Activated CD4-positive, CD25-positive, alpha-beta regulatory T cell treated with anti-CD3 and anti-CD28 coated beads, Interleukin-2, amount 50 U/mL, for 72 hours (primary cell): ENCODE measurements at regions not wholly inside any gene's neighbourhood (a gene's known extent, or its start where the extent isn't known, plus 50 kb on each side); places are given as distances from the start of the nearest gene placed in this dataset.

Experiments
- DNase-seq: peaks from one replicate; pipeline ENCODE4 v3.0.0; 2021

- DNase-seq = no peak
These were observed 292.2 kb upstream of the NPVF start for GRCh38 chr7:25520516-25520915.

DNA sequence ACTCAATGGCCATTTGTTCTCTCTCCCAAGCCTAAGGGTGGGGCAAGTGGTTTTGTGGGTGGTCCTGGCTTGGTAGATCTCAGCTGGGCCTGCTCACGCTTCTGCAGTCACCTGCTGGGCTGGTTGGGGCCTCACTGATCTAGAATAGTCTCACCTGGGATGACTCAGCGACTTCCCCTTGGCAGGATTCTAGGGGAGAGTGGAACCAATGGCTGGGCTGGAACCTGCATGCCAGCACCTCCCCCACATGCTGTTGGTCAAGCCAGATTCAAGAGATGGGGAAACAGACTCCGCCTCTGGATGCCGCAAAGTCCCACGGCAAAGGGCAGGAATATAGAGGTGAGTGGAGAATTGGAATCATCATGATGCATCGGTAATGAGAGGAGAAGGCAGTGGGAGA, 292.9 kb upstream of the NPVF start:
- no peak for DNase-seq

DNA sequence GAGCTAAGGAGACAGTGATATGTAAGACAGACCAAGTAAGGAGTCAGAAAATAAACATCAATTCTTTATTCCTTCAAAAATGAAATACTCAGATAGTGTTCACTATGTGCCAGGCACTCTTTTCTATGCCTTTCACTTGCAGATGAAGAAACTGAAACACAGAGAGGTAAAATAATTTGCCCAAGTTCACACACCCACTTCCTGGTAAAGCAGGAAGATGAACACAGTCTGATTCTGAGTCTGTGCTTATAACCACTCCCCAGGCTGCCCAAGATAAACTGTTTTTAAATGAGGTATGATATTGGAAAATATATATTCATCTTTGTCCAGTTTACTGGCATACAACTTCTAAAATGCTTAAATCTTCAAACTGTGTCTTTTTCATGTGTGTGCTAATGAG, 294.4 kb upstream of the NPVF start:
- DNase-seq = no peak

- no peak for DNase-seq
These were observed 299.4 kb upstream of the NPVF start for GRCh38 chr7:25527665-25528170.

GRCh38 chr7:25529320-25529719, 301.0 kb upstream of the NPVF start:
- DNase-seq = no peak

- DNase-seq = no peak
These were observed 308.6 kb upstream of the NPVF start for GRCh38 chr7:25536851-25537250.

DNA sequence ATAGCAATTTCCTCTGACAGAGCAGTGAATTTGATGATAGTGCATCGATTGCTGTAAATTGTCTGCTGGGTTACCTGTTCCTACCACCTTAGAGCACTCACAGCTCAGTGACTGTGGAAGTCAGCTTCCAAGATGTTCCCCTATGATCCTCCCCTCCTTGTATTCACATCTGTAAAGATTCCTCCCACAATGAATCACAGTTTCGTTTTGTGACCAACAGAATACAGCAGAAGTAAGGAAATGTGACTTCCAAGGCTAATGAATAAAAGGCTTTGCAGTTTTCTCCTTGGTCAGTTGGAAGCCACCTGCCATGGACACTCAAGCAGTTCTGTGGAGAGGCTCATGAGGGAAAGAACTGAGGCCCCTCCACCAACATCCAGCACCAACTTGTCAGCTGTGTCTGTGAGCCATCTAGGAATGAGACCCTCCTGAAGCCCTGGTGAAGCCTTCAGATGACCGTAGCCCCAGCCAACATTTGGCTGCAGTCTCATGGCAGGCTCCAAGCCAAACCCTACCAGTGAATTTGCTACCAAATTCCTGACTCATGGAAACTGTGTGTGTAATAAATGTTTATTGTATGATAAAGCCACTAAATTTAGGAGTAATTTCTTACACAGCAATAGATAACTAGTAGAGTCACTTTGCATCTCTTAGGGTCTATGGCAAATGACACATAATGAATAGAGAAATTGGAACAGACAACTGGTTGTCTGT, 309.5 kb upstream of the NPVF start:
- DNase-seq = no peak

DNA sequence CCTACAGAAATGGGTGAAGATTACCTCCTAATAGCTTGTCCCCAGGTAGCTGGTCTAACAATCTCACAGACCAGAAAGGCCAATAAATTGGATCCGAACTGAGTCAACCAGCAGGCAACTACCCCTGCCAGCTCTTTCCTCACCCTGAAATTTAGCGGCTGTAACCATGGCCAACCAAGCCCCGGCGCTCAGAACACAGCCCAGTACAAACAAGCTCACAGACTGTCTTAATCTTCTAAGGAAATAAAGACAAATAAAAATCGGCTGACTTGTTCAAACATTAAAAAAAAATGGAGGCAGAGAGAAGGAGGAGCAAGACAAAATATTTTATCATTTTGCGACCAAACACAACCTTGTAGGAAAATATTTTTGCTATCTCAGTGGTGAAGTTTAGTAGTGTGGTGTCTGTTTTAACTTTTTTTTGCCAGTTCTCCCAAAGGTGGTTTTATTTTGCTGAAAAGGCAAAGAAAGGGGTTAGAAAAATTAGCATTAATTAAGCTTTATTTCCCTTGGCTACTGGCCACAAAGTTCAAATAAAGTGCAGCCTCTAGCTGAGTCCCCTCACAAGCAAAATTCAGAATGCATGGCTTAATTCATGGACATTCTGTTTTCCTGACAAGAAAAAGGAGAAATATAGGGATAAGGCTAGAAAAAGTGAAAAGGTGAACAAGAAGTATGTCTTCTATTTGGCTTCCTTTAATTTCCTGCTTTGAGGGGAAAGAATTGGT, 313.0 kb upstream of the NPVF start:
- no peak for DNase-seq

GRCh38 chr7:25541877-25542276, 313.6 kb upstream of the NPVF start:
- no peak for DNase-seq

- DNase-seq = no peak
These were observed 314.9 kb upstream of the NPVF start for GRCh38 chr7:25543210-25543609.

DNA sequence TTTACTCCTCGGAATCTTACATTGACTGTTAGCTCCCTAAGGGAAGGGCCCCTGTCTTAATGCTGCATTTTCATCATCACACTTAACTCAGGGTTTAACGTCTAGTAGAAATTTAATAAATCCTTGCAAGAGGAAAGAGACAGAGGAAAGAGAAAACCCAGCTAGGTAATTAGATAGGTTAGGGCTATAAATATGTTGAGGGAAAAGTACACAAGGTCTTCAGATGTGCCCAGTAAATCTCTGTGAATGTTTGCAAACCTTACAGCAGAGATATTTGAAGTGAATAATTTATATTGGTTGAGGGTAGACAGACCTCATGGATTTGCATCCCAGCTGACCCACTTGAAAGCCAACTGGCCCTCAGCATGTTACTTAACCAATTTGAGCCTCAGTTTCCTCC, 315.5 kb upstream of the NPVF start:
- DNase-seq = no peak

- DNase-seq = no peak
These were observed 316.0 kb upstream of the NPVF start for GRCh38 chr7:25544254-25544653.

DNA sequence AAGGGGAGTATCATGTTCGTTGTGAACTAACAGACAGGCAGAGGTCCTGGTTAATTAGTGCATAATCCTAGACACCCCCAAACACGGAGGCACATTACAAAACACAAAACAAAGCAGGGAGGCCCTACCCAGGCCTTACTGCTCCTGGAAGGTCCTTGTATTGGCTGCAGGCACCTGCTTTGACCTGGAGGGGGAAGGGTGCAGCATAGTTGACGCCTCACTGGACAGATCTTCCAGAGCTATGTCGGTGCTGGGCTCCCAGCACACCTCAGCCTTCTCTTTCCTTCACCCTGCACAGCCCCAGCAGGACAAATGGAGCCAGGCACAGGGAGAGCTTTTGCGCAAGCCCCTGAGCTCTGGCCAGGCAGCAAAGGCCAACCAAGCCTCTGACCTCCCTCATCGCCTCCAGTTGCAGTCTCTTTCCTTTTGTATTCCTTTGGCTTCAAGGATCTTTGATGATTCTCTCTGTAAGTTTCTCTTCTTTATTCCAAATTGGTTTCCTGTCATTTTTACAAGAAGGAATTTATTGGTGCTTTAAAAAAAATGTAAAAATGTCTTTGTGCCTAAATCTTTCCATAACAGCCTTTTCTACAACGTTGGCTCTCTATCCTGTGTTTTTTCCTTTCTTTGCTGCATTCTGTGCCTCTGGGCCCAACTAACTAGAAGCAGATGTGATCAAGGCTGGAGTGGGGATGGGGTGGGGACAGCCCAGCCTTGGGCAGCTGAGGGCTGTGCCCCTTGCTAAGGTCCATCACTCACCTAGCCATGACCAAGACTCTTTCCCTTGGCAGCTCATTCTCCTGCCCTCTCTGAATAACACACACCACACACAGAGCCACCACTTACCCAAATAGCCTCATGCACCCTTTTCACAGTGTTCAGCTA, 317.1 kb upstream of the NPVF start:
- DNase-seq = no peak

DNA sequence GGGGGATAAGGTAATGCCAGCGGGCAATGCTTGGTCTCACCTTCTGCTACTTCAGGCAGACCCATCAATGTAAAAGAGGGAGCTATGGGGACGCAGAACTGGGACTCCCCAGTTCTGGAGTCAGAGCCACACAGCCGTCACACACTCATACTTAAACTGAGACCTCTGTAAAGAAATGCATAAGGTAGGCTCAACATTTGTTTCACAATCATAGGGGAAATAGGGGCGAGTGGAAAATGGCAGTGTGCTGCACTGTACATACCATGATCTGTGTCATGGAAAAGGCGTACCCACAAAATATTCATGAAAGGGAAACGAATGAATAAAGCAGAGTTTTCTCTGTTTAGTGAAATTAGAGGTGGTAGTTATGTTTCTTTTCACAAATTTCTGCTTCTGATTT, 318.0 kb upstream of the NPVF start:
- DNase-seq = no peak

GRCh38 chr7:25549271-25549921, 321.1 kb upstream of the NPVF start:
- DNase-seq = no peak

DNA sequence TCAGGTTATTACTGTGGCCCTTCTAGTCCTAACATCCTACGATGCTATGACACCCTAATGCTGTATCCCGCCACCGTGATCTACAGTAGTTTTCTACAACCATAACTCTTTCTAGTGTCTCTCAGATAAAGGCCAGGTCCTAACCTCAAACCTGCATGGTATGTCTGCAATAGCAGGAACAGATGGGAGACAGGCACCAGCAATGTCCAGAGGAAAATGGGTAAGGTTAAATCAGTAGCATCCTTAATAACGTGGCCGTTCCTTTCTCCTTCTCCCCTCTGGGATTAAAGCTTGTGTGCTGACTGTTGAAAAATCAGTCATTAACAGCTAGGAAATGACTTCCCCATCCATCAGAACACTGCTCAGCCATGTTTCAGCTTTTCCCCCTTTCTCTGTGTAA, 321.9 kb upstream of the NPVF start:
- no peak for DNase-seq

GRCh38 chr7:25552998-25553397, 324.7 kb upstream of the NPVF start:
- no peak for DNase-seq

- no peak for DNase-seq
These were observed 325.4 kb upstream of the NPVF start for GRCh38 chr7:25553580-25554291.

GRCh38 chr7:25557379-25557917, 329.2 kb upstream of the NPVF start:
- DNase-seq = no peak

- DNase-seq = no peak
These were observed 329.6 kb upstream of the NPVF start for GRCh38 chr7:25557930-25558329.

DNA sequence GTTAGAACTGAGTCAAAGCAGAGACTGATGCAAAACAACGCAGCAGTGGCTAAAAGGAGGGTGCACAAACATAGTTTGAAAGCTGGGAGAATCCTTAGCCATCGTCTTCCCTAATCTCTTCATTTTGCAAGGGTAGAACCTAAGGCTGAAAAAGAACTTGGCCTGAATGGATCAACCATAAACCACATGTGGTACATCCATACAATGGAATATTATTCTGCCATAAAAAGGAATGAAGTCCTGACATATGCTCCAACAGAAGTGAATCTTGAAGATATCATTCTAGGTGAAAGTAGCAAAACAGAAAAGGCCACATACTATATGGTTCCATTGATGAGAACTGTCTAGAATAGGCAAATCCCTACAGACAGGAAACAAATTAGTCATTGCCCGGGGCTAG, 330.3 kb upstream of the NPVF start:
- no peak for DNase-seq
